H1 (cell line): ENCODE measurements at regions not wholly inside any gene's neighbourhood (a gene's known extent, or its start where the extent isn't known, plus 50 kb on each side); places are given as distances from the start of the nearest gene placed in this dataset.

Experiments
- CREB1 ChIP-seq: IDR thresholded peaks from 2 replicates; pipeline ENCODE4 v1.6.1; 2012; ENCODE audit warnings: inconsistent platforms
- CTBP2 ChIP-seq: IDR thresholded peaks from 2 replicates; pipeline ENCODE4 v1.7.0; 2011; ENCODE audit warnings: borderline replicate concordance, mild to moderate bottlenecking, moderate library complexity, mixed read lengths, low read length; ENCODE audit not compliant: insufficient read depth, insufficient read length
- EZH2 ChIP-seq: fragments of 200-600 bp; sonication (generic); IDR thresholded peaks from 2 replicates; pipeline ENCODE4 v1.7.1; 2012; ENCODE audit warnings: low read depth, mild to moderate bottlenecking, moderate library complexity, low read length, inconsistent platforms; ENCODE audit not compliant: severe bottlenecking
- HDAC6 ChIP-seq: IDR thresholded peaks from one replicate; pipeline ENCODE4 v1.7.1; 2012; ENCODE audit warnings: low read depth, mild to moderate bottlenecking, inconsistent platforms, low read length, moderate library complexity
- JUND ChIP-seq: IDR thresholded peaks from 2 replicates; pipeline ENCODE4 v1.6.1; 2011; ENCODE audit warnings: mild to moderate bottlenecking, improper control_type of control experiment, low read length
- NRF1 ChIP-seq: IDR thresholded peaks from 2 replicates; pipeline ENCODE4 v1.6.1; 2011; ENCODE audit warnings: mild to moderate bottlenecking, low read depth, low read length, improper control_type of control experiment
- POLR2A ChIP-seq, 2 experiments: IDR thresholded peaks; 1 replicate in 1 of 2; 2 replicates in 1 of 2; pipeline ENCODE4 v1.6.1; 2011; ENCODE audit warnings: low read depth in 2 of 2, low read length in 2 of 2, mild to moderate bottlenecking in 2 of 2; ENCODE audit errors: control extremely low read depth in 1 of 2
- RAD21 ChIP-seq, 2 experiments: IDR thresholded peaks in 1 of 2; conservative IDR thresholded peaks in 1 of 2; 2 replicates each; pipeline ENCODE4 v1.6.1; 2011; ENCODE audit warnings: low read depth in 2 of 2, low read length in 2 of 2, improper control_type of control experiment in 1 of 2, inconsistent platforms in 1 of 2, mild to moderate bottlenecking in 1 of 2, moderate library complexity in 1 of 2
- SIX5 ChIP-seq: IDR thresholded peaks from 2 replicates; pipeline ENCODE4 v1.6.1; 2011; ENCODE audit warnings: mild to moderate bottlenecking, low read depth, low read length
- SP4 ChIP-seq: IDR thresholded peaks from 2 replicates; pipeline ENCODE4 v1.6.1; 2012; ENCODE audit warnings: low read length, inconsistent platforms
- YY1 ChIP-seq: IDR thresholded peaks from 2 replicates; pipeline ENCODE4 v1.6.1; 2011; ENCODE audit warnings: low read depth, mild to moderate bottlenecking, low read length
- TF ChIP-seq, protein P1 (sequence below), 3 experiments: IDR thresholded peaks; 1 replicate in 2 of 3; 2 replicates in 1 of 3; pipeline versions ENCODE4 v1.5.1 to v1.6.1; 2011; ENCODE audit warnings: low read length in 3 of 3, mild to moderate bottlenecking in 3 of 3, inconsistent platforms in 2 of 3, low read depth in 1 of 3, moderate library complexity in 1 of 3; ENCODE audit not compliant: insufficient read depth in 1 of 3; ENCODE audit errors: control extremely low read depth in 1 of 3
- TF ChIP-seq, protein P2 (sequence below): IDR thresholded peaks from 2 replicates; pipeline ENCODE4 v1.6.1; 2011; ENCODE audit warnings: low read depth, mild to moderate bottlenecking, low read length; ENCODE audit not compliant: insufficient read depth
- TF ChIP-seq, protein P3 (sequence below): IDR thresholded peaks from 2 replicates; pipeline ENCODE4 v1.6.1; 2011; ENCODE audit warnings: low read length, improper control_type of control experiment

DNA sequence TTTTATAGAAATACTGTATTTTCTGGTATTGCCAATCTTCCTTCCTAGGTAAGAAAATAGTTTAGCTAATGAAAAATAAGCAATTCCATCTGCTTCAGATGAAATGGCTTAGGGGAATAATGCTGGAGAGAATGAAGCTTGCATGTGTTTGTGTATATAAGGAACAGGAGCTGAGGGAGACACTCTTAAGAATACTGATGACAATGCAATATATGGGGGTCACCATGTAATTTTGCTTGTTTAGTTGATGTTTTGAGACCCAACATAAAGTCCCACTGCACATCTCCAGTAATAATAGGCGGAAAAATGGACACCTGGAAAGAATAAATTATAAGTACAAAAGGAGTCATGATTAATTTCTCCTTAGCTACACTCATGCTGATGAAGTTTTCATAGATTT is 110.8 kb upstream of the BRINP3 start:
- no peak for TF ChIP-seq EZH2
- no peak for TF ChIP-seq POLR2A (IDR thresholded peaks at IDR 0.05; ENCODE audit: control extremely low read depth in 1 of 2, low read depth in 2 of 2, low read length in 2 of 2)
- TF ChIP-seq, protein P1, sequence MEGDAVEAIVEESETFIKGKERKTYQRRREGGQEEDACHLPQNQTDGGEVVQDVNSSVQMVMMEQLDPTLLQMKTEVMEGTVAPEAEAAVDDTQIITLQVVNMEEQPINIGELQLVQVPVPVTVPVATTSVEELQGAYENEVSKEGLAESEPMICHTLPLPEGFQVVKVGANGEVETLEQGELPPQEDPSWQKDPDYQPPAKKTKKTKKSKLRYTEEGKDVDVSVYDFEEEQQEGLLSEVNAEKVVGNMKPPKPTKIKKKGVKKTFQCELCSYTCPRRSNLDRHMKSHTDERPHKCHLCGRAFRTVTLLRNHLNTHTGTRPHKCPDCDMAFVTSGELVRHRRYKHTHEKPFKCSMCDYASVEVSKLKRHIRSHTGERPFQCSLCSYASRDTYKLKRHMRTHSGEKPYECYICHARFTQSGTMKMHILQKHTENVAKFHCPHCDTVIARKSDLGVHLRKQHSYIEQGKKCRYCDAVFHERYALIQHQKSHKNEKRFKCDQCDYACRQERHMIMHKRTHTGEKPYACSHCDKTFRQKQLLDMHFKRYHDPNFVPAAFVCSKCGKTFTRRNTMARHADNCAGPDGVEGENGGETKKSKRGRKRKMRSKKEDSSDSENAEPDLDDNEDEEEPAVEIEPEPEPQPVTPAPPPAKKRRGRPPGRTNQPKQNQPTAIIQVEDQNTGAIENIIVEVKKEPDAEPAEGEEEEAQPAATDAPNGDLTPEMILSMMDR (IDR thresholded peaks at IDR 0.05; ENCODE audit: control extremely low read depth in 1 of 3, insufficient read depth in 1 of 3, low read depth in 1 of 3, low read length in 3 of 3), result no peak
- no peak for TF ChIP-seq YY1
- TF ChIP-seq, protein P2, sequence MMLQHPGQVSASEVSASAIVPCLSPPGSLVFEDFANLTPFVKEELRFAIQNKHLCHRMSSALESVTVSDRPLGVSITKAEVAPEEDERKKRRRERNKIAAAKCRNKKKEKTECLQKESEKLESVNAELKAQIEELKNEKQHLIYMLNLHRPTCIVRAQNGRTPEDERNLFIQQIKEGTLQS, result no peak
- no peak for TF ChIP-seq JUND
- TF ChIP-seq SP4, result no peak
- TF ChIP-seq SIX5, result no peak
- no peak for TF ChIP-seq RAD21 (IDR thresholded peaks at IDR 0.05 in 1 of 2, conservative IDR thresholded peaks at IDR 0.05 in 1 of 2; ENCODE audit: low read depth in 2 of 2, low read length in 2 of 2)
- TF ChIP-seq NRF1, result no peak
- TF ChIP-seq HDAC6, result no peak
- no peak for TF ChIP-seq CREB1
- TF ChIP-seq, protein P3, sequence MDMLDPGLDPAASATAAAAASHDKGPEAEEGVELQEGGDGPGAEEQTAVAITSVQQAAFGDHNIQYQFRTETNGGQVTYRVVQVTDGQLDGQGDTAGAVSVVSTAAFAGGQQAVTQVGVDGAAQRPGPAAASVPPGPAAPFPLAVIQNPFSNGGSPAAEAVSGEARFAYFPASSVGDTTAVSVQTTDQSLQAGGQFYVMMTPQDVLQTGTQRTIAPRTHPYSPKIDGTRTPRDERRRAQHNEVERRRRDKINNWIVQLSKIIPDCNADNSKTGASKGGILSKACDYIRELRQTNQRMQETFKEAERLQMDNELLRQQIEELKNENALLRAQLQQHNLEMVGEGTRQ, result no peak
- TF ChIP-seq CTBP2, result no peak
